ENCODE measurements at regions not wholly inside any gene's neighbourhood (a gene's known extent, or its start where the extent isn't known, plus 50 kb on each side); places are given as distances from the start of the nearest gene placed in this dataset.

GRCh38 chr2:146807568-146808168, 1037.2 kb upstream of the ACVR2A start:
- DNase-seq (ENCODE audit: unreplicated experiment): no peak
- BruUV-seq (replicated peaks): no TSS peak
- TF ChIP-seq, protein P1, sequence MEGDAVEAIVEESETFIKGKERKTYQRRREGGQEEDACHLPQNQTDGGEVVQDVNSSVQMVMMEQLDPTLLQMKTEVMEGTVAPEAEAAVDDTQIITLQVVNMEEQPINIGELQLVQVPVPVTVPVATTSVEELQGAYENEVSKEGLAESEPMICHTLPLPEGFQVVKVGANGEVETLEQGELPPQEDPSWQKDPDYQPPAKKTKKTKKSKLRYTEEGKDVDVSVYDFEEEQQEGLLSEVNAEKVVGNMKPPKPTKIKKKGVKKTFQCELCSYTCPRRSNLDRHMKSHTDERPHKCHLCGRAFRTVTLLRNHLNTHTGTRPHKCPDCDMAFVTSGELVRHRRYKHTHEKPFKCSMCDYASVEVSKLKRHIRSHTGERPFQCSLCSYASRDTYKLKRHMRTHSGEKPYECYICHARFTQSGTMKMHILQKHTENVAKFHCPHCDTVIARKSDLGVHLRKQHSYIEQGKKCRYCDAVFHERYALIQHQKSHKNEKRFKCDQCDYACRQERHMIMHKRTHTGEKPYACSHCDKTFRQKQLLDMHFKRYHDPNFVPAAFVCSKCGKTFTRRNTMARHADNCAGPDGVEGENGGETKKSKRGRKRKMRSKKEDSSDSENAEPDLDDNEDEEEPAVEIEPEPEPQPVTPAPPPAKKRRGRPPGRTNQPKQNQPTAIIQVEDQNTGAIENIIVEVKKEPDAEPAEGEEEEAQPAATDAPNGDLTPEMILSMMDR (IDR thresholded peaks at IDR 0.05; ENCODE audit: unreplicated experiment): no peak
- CTCF ChIA-PET: no interaction called here
- POLR2A ChIA-PET: no interaction called here
- intact Hi-C loops (cut with micrococcal nuclease): no loop called here
- H3K4me3 Mint-ChIP-seq (ENCODE audit: unreplicated experiment): no peak overlapping the region
- peaks cover 20% of the 10 kb centered on the region for H3K4me1 Mint-ChIP-seq (ENCODE audit: insufficient read depth, unreplicated experiment)
- no peaks in the 10 kb centered on the region for H3K9me3 Mint-ChIP-seq (ENCODE audit: unreplicated experiment)
- no peaks in the 10 kb centered on the region for H3K36me3 Mint-ChIP-seq (ENCODE audit: insufficient read depth, unreplicated experiment)
- no peaks in the 10 kb centered on the region for H3K27me3 Mint-ChIP-seq (ENCODE audit: insufficient read depth, unreplicated experiment)
- H3K27ac Mint-ChIP-seq (ENCODE audit: low read depth, unreplicated experiment): no peak overlapping the region

GRCh38 chr2:146806364-146807005, 1038.3 kb upstream of the ACVR2A start:
- no TSS peak for BruUV-seq (replicated peaks)
- ChIA-PET CTCF (no interaction called here), POLR2A (no interaction called here)
- Mint-ChIP-seq H3K4me3 (ENCODE audit: unreplicated experiment) (no peak overlapping the region), H3K27me3 (ENCODE audit: insufficient read depth, unreplicated experiment) (no peaks in the 10 kb centered on the region), H3K9me3 (ENCODE audit: unreplicated experiment) (no peaks in the 10 kb centered on the region), H3K27ac (ENCODE audit: low read depth, unreplicated experiment) (no peak overlapping the region), H3K4me1 (ENCODE audit: insufficient read depth, unreplicated experiment) (peaks cover 20% of the 10 kb centered on the region), H3K36me3 (ENCODE audit: insufficient read depth, unreplicated experiment) (no peaks in the 10 kb centered on the region)
- DNase-seq (ENCODE audit: unreplicated experiment): peak; percentile 47
- intact Hi-C loops (cut with micrococcal nuclease): no loop called here
- TF ChIP-seq, protein P1 (IDR thresholded peaks at IDR 0.05; ENCODE audit: unreplicated experiment): no peak

- CTCF ChIA-PET: no interaction called here
- no peak overlapping the region for H3K27ac Mint-ChIP-seq (ENCODE audit: low read depth, unreplicated experiment)
- no peaks in the 10 kb centered on the region for H3K9me3 Mint-ChIP-seq (ENCODE audit: unreplicated experiment)
- no peaks in the 10 kb centered on the region for H3K27me3 Mint-ChIP-seq (ENCODE audit: insufficient read depth, unreplicated experiment)
- peaks cover 20% of the 10 kb centered on the region for H3K4me1 Mint-ChIP-seq (ENCODE audit: insufficient read depth, unreplicated experiment)
- POLR2A ChIA-PET: no interaction called here
- intact Hi-C loops (cut with micrococcal nuclease): no loop called here
- no TSS peak for BruUV-seq (replicated peaks)
- TF ChIP-seq, protein P1 (IDR thresholded peaks at IDR 0.05; ENCODE audit: unreplicated experiment): no peak
- H3K36me3 Mint-ChIP-seq (ENCODE audit: insufficient read depth, unreplicated experiment): no peaks in the 10 kb centered on the region
- no peak for DNase-seq (ENCODE audit: unreplicated experiment)
- H3K4me3 Mint-ChIP-seq (ENCODE audit: unreplicated experiment): no peak overlapping the region
These were observed 1040.5 kb upstream of the ACVR2A start for GRCh38 chr2:146804288-146804687.

DNA sequence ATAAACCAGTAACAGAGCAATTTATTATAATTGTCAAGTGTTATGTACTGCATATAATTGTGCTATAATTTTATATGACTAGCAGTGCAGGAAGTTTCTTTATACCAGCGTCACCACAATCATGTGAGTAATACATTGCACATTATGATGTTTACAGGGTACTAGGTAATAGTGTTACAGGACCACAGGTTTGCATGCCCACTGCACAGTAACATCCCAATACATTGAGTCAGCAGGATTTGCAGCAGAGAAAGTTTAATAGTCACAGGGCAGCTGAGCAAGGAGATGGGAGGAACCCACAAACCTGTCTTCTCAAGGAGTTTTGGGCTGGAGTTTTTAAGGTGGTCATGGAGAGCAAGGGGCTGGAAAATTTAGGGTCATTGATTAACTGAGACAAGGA, 1042.9 kb upstream of the ACVR2A start:
- intact Hi-C loops (cut with micrococcal nuclease): no loop called here
- POLR2A ChIA-PET: no interaction called here
- TF ChIP-seq, protein P1 (IDR thresholded peaks at IDR 0.05; ENCODE audit: unreplicated experiment): no peak
- no peak overlapping the region for H3K4me3 Mint-ChIP-seq (ENCODE audit: unreplicated experiment)
- no peak for DNase-seq (ENCODE audit: unreplicated experiment)
- H3K27me3 Mint-ChIP-seq (ENCODE audit: insufficient read depth, unreplicated experiment): no peaks in the 10 kb centered on the region
- CTCF ChIA-PET: no interaction called here
- H3K4me1 Mint-ChIP-seq (ENCODE audit: insufficient read depth, unreplicated experiment): peaks cover 17% of the 10 kb centered on the region
- H3K9me3 Mint-ChIP-seq (ENCODE audit: unreplicated experiment): no peaks in the 10 kb centered on the region
- H3K36me3 Mint-ChIP-seq (ENCODE audit: insufficient read depth, unreplicated experiment): no peaks in the 10 kb centered on the region
- BruUV-seq (replicated peaks): no TSS peak
- H3K27ac Mint-ChIP-seq (ENCODE audit: low read depth, unreplicated experiment): no peak overlapping the region

Data from MCF 10A (cell line).